HCT116 (cell line): ENCODE measurements at regions not wholly inside any gene's neighbourhood (a gene's known extent, or its start where the extent isn't known, plus 50 kb on each side); places are given as distances from the start of the nearest gene placed in this dataset.
"Not testable (repeated sequence)": the region's sequence is repeated elsewhere in the genome, so short reads cannot be mapped to it uniquely, and the experiment has no call there.

Source experiments
- ATAC-seq: fragments of 200-7000 bp; cut with Tn5 transposase; 2 replicates; pipeline ENCODE4 v1.9.1; 2020; ENCODE audit warnings: mild to moderate bottlenecking, moderate library complexity
- BruUV-seq: library from RNA; stranded (reverse); fragments of 400-500 nt; replicated peaks from 2 replicates; lab custom pipeline; 2021; lab: Mats Ljungman, UMichigan
- CTCF ChIA-PET: fragments of 300-600 bp; sonication (Branson Sonifier 250); formaldehyde crosslinking; loops from one replicate; lab custom pipeline; 2021; ENCODE audit warnings: antibody characterized with exemption; lab: Charles Lee
- POLR2A ChIA-PET: fragments of 300-600, 350-600 bp; sonication (Branson Sonifier 250); formaldehyde crosslinking; loops from one replicate; lab custom pipeline; 2021; ENCODE audit warnings: antibody characterized with exemption; lab: Charles Lee
- RAD21 ChIA-PET, 2 experiments: fragments of 300-600 bp; sonication (Branson Sonifier 250); formaldehyde crosslinking; loops; one replicate each; lab custom pipeline; 2023; ENCODE audit warnings: low total read pairs in 2 of 2; ENCODE audit not compliant: uncharacterized antibody in 2 of 2, unreplicated experiment in 2 of 2, low non-redundant PET in 1 of 2; lab: Charles Lee
- DNase-seq: peaks from one replicate; pipeline ENCODE4 v3.0.0-alpha.2; 2010; ENCODE audit warnings: low read depth, low spot score
- H2AFZ ChIP-seq: fragments of 200-600 bp; shearing (Covaris generic), sonication (generic); 2 replicates; pipeline ENCODE4 v1.6.1; 2017; ENCODE audit warnings: low read depth, mixed run types, mixed read lengths, antibody characterized with exemption, low read length; ENCODE audit not compliant: poor library complexity, severe bottlenecking
- H3K27ac ChIP-seq: 2 replicates; pipeline ENCODE4 v1.5.1; 2012; ENCODE audit warnings: low read depth, low read length
- H3K27me3 ChIP-seq: fragments of 200-600 bp; sonication (generic); 2 replicates; pipeline ENCODE4 v1.6.1; 2016; ENCODE audit warnings: mixed run types, low read length, mixed read lengths; ENCODE audit not compliant: insufficient read depth
- H3K36me3 ChIP-seq, 2 experiments: fragments of 200-500 bp in 1 of 2; fragments of 200-600 bp in 1 of 2; sonication (Bioruptor generic) in 1 of 2; sonication (generic) in 1 of 2; 2 replicates each; pipeline versions ENCODE4 v1.5.1 to v1.6.1; 2014 to 2016; ENCODE audit warnings: low read length in 2 of 2, inconsistent platforms in 1 of 2, mixed read lengths in 1 of 2, mixed run types in 1 of 2; ENCODE audit not compliant: insufficient read depth in 2 of 2, control insufficient read depth in 1 of 2
- H3K4me1 ChIP-seq, 2 experiments: fragments of 200-600 bp in 1 of 2; sonication (generic) in 1 of 2; 2 replicates each; pipeline versions ENCODE4 v1.5.1 to v1.6.1; 2012 to 2017; ENCODE audit warnings: low read length in 2 of 2, inconsistent platforms in 1 of 2, mild to moderate bottlenecking in 1 of 2, mixed read lengths in 1 of 2, mixed run types in 1 of 2, moderate library complexity in 1 of 2; ENCODE audit not compliant: insufficient read depth in 2 of 2, control insufficient read depth in 1 of 2
- H3K4me2 ChIP-seq: fragments of 200-600 bp; sonication (generic); 2 replicates; pipeline ENCODE4 v1.6.1; 2017; ENCODE audit warnings: mixed run types, low read length, mixed read lengths
- H3K4me3 ChIP-seq, 2 experiments: fragments of 200-600 bp in 1 of 2; sonication (generic) in 1 of 2; replicated peaks in 1 of 2; 2 replicates each; pipeline ENCODE4 v1.5.1; 2011 to 2016; ENCODE audit warnings: low read length in 2 of 2, control low read depth in 1 of 2, low read depth in 1 of 2, mild to moderate bottlenecking in 1 of 2, mixed read lengths in 1 of 2, mixed run types in 1 of 2
- H3K79me2 ChIP-seq: fragments of 200-600 bp; sonication (generic); 2 replicates; pipeline ENCODE4 v1.6.1; 2017; ENCODE audit warnings: mild to moderate bottlenecking, mixed run types, low read length, moderate library complexity, mixed read lengths; ENCODE audit not compliant: insufficient read depth
- H3K9ac ChIP-seq: fragments of 200-600 bp; sonication (generic); 2 replicates; pipeline ENCODE4 v1.6.1; 2016; ENCODE audit warnings: low read length, mixed read lengths
- H3K9me2 ChIP-seq: fragments of 200-600 bp; sonication (generic), shearing (Covaris generic); 2 replicates; pipeline ENCODE4 v1.6.1; 2017; ENCODE audit warnings: mixed run types, mild to moderate bottlenecking, moderate library complexity; ENCODE audit not compliant: insufficient read depth
- H3K9me3 ChIP-seq, 2 experiments: fragments of 200-500 bp in 1 of 2; fragments of 200-600 bp in 1 of 2; sonication (Bioruptor generic) in 1 of 2; sonication (generic) in 1 of 2; 2 replicates each; pipeline ENCODE4 v1.6.1; 2014 to 2017; ENCODE audit warnings: low read length in 2 of 2, mixed read lengths in 2 of 2, inconsistent platforms in 1 of 2, low read depth in 1 of 2, mild to moderate bottlenecking in 1 of 2, mixed run types in 1 of 2, moderate library complexity in 1 of 2; ENCODE audit not compliant: control insufficient read depth in 1 of 2, insufficient read depth in 1 of 2
- H4K20me1 ChIP-seq: fragments of 200-600 bp; sonication (generic), shearing (Covaris generic); 2 replicates; pipeline ENCODE4 v1.6.1; 2017; ENCODE audit warnings: mixed run types, mild to moderate bottlenecking, moderate library complexity; ENCODE audit not compliant: insufficient read depth
- intact Hi-C: fragments of 100-400 bp; cut with micrococcal nuclease; formaldehyde crosslinking; loops from 2 replicates; pipeline ENCODE4 v1.10.0; 2022

- H3K79me2 ChIP-seq, H3K27me3 ChIP-seq, POLR2A ChIA-PET, H3K36me3 ChIP-seq, H3K27ac ChIP-seq, RAD21 ChIA-PET, H3K4me2 ChIP-seq, BruUV-seq, H3K4me1 ChIP-seq, H3K4me3 ChIP-seq, H3K9me3 ChIP-seq, H3K9ac ChIP-seq, H4K20me1 ChIP-seq, intact Hi-C loops, H3K9me2 ChIP-seq, DNase-seq, H2AFZ ChIP-seq, CTCF ChIA-PET: not testable (repeated sequence)
- ATAC-seq: peak; percentile 90
These were observed 847.6 kb downstream of the TTLL7 start for GRCh38 chr1:83151167-83151898.

GRCh38 chr1:83150479-83150878 is 848.5 kb downstream of the TTLL7 start:
- H2AFZ ChIP-seq, intact Hi-C loops, H3K27ac ChIP-seq, CTCF ChIA-PET, DNase-seq, H3K4me1 ChIP-seq, H3K9ac ChIP-seq, H3K4me3 ChIP-seq, H3K79me2 ChIP-seq, BruUV-seq, H3K4me2 ChIP-seq, RAD21 ChIA-PET, H3K9me3 ChIP-seq, H3K36me3 ChIP-seq, H4K20me1 ChIP-seq, POLR2A ChIA-PET, H3K9me2 ChIP-seq, H3K27me3 ChIP-seq, ATAC-seq: not testable (repeated sequence)

- H3K9me3 ChIP-seq, intact Hi-C loops, H3K27ac ChIP-seq, H3K4me3 ChIP-seq, H3K27me3 ChIP-seq, H3K9me2 ChIP-seq, H2AFZ ChIP-seq, H4K20me1 ChIP-seq, H3K36me3 ChIP-seq, H3K79me2 ChIP-seq, CTCF ChIA-PET, DNase-seq, H3K9ac ChIP-seq, H3K4me1 ChIP-seq, POLR2A ChIA-PET, H3K4me2 ChIP-seq, BruUV-seq, RAD21 ChIA-PET, ATAC-seq: not testable (repeated sequence)
These were observed 853.1 kb downstream of the TTLL7 start for GRCh38 chr1:83145820-83146219.

GRCh38 chr1:83142802-83143201 is 856.1 kb downstream of the TTLL7 start:
- H4K20me1 ChIP-seq, DNase-seq, H3K9ac ChIP-seq, H2AFZ ChIP-seq, H3K79me2 ChIP-seq, H3K4me2 ChIP-seq, H3K27me3 ChIP-seq, H3K27ac ChIP-seq, H3K9me3 ChIP-seq, CTCF ChIA-PET, H3K36me3 ChIP-seq, RAD21 ChIA-PET, POLR2A ChIA-PET, ATAC-seq, intact Hi-C loops, H3K4me3 ChIP-seq, BruUV-seq, H3K4me1 ChIP-seq, H3K9me2 ChIP-seq: not testable (repeated sequence)
